DMS114 treated with DMSO at 0.1 percent for 48 hours (cell line): ENCODE measurements at regions not wholly inside any gene's neighbourhood (a gene's known extent, or its start where the extent isn't known, plus 50 kb on each side); places are given as distances from the start of the nearest gene placed in this dataset.
"Not testable (repeated sequence)": the region's sequence is repeated elsewhere in the genome, so short reads cannot be mapped to it uniquely, and the experiment has no call there.

Experiments used
- DNase-seq: peaks from one replicate; lab custom pipeline; 2025; ENCODE audit not compliant: unreplicated experiment; lab: John Stamatoyannopoulos, UW

DNA sequence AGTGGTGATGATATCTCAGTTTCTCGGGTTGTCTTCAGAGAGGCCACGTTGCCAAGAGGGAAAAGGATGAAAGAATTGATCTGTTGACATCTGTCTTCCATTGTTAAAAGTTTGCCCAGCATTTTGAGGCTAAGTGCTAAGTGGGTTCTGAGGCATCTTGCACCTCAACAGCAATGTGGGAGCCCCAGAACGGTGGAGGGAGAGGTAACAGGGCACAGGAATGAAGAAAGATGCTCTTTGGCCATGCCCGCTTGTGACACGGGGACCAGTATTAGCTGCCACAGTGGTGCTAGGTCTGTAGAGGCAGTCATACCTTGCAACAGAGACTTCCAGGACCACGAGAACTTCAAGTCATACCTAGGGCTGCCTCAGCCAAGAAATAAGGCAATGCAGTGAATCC lies 106.6 kb upstream of the NUPR2 start:
- DNase-seq = no peak

DNA sequence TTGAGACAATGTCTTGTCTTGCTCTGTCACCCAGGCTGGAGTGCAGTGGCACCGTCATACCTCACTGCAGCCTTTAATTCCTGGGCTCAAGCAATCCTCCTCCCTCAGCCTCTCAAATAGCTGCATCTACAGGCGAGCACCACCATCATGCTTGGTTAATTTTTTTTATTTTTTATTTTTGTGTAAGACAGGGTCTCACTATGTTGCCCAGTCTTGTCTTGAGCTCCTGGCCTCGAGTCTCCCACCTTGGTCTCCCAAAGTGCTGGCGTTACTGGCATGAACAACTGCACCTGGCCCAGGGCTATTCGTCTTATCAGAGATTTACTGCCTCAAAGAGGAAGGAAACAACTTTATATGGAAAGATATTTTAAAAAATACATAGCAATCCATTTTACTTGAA lies 102.8 kb upstream of the NUPR2 start:
- no peak for DNase-seq

DNA sequence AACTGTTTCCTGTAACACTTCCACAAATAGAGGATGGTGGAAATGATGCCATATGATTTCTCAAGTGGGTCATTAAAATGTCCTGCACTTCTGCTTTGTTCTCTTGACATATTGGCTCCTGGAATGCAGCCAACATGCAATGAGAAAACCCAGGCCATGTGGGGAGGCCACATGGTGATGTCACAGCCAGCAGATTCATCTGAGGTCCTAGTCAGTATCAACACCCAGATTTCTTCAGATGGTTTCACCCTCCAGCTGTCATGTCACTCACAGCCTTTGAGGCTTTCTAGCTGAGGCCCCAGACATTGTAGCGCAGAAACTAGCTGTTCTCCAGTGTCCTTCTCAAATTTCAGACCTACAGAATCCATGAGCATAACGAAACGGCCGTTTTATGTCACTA lies 102.3 kb upstream of the NUPR2 start:
- no peak for DNase-seq

DNA sequence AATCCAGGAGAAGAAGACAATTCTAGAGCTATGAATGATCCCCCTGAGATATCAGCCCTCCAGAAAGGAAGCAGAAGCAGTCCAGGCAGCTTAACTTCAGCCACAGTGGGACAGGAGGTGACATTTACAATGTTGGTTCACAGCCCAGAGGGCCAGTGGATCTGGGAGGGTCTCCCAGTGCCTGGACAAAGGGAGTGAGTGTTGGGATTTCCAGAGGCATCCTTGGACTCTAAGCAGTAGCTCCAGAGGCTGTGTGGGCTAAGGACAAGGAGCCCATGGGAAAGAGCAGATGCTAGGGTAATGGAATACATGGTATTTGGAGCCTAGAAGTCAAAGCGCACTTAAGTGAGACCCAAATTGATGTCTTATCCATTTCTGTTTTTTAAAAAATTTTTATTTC lies 97.4 kb upstream of the NUPR2 start:
- DNase-seq = no peak

- no peak for DNase-seq
Observed at GRCh38 chr7:56206420-56206819, 90.2 kb upstream of the NUPR2 start.

DNA sequence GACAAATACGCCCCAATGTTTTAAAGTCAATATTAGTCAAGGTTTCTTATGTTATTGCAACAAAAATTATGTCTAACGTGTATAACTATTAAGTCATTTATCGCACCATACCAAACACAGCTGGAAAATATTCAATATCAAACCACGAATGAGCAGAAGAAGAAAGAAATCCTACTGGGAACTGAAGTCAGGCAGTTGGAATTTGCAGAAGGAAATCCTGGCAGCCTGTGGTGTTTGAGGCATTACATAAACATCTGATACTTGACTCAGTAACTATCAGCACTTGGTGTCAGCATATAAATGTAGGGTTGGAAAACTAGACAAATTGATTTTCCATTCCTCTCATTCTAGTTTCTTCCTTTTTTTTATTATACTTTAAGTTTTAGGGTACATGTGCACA lies 83.4 kb upstream of the NUPR2 start:
- DNase-seq = no peak

DNA sequence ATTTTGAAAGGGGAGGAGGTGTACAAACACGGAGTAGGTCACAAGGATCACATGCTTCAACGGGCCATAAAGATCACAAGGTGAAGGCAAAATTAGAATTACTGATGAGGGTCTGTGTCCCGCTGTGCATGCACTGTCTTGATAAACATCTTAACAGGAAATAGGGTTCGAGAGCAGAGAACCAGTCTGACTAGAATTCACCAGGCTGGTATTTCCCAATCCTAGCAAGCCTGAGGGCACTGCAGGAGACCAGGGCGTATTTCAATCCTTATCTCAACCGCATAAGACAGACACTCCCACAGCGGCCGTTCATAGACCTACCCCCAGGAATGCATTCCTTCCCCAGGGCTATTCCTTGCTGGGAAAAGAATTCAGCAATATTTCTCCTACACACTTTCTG lies 80.0 kb upstream of the NUPR2 start:
- DNase-seq = not testable (repeated sequence)

- DNase-seq = no peak
Observed at GRCh38 chr7:56188823-56189346, 72.7 kb upstream of the NUPR2 start.

DNA sequence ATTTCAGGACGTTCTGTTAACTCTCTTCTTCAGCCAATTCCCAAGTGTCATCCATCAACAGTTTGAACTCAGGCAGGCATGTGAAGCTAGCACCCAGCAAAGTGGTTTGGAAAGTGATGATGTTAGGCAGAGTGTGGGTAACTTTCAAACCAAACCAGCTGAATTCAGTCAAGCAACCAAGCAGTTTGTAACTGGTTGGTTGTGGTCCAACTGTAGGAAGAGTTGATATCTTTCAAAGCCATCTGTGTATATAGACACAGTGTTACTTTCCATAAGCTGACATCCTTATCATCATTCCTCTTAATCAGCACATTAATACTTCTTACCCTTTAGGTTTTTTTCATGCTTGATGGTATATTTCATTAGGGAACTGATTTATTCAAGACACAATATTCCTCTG lies 72.2 kb upstream of the NUPR2 start:
- no peak for DNase-seq

DNA sequence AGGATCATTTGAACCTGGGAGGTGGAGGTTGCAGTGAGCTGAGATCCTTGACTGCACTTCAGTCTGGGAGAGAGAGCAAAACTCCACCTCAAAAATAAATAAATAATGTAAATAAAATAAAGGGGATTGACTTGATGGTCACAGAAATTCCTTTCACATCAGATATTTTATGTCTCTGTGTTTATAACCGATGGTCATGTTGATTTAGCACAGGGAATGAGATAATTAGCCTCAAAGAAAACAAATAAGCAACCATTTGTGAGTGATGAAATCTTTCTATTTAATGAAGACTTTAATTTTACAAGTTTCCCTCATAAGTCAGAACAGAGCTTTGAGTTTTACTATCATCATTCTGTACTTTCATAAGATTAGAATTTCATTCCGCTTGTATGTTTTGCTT lies 64.8 kb upstream of the NUPR2 start:
- no peak for DNase-seq

DNA sequence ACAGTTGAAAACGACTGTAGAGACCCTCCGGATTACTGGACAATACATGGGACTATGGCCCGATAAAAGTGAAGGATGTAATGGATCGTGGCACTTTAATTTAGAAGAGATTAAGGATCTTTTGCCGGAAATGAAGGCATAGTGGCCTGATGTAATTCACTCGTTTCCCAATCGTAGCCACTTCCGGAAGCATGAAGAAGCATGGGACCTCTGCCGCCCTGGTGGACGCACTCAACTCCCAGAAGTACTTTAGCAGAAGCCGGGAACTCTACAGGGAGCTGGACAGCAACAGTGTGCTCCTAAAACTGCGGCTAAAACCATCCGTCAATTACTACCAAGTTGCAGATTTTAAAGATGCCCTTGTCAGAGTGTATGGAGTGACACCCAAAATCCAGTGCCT lies 59.6 kb upstream of the NUPR2 start:
- peak; percentile 54 for DNase-seq

DNA sequence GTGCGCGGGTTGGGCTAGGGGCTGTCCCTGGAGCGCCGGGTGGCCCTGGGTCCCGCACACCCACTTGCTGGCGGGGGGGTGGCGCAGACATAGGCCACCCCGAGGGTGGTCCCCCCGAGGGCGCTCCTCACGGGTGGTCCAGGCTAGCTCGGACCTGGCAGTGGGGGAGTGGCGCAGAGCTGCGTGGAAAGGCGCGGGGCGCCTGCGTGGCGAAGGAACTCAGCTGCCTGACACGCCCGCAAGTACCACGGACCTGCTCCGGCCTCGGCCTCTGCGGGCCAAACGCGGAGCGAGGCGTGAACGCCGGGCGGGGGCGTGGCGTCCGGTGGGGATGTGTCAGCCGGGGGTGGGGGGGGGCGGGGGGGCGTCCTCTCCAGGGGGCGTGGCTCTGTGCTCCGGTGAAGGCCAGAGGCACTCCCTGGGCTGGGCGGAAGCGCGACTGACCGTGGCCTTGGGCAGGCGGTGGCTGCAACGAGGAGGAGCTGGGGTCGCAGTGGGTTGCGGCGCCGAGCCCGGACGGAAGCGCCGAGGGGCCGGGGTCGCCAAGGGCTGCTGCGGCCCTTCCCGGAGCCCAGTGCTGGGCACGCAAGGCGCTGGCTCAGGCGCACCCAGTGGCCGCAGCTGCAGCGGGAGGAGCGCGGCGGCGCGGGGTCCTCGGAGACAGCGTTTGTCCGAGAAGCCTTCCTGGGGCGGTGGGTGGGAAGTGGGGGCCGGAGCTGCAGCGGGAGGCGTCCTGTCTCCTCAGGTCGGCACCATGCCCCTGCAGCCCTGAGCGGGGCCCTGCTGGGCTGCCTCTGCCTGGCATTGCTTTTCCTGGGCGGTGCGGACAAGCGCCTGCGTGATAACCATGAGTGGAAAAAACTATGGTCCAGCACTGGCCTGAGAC lies 58.9 kb upstream of the NUPR2 start:
- DNase-seq = peak; percentile 29

- DNase-seq = no peak
Observed at GRCh38 chr7:56174346-56174874, 58.2 kb upstream of the NUPR2 start.
